ENCODE measurements at regions not wholly inside any gene's neighbourhood (a gene's known extent, or its start where the extent isn't known, plus 50 kb on each side); places are given as distances from the start of the nearest gene placed in this dataset.
A peak's percentile ranks its signal among the peaks of the same experiment; 100 is the strongest.
"Not testable (repeated sequence)": the region's sequence is repeated elsewhere in the genome, so short reads cannot be mapped to it uniquely, and the experiment has no call there.

GRCh38 chr19:27844261-27844660 is 1368.7 kb downstream of the UQCRFS1 start:
- Mint-ChIP-seq H3K27me3 (ENCODE audit: low read depth) (no peaks in the 10 kb centered on the region), H3K27ac (no peak overlapping the region), H3K36me3 (ENCODE audit: low read depth) (no peaks in the 10 kb centered on the region), H3K9me3 (peaks cover 71% of the 10 kb centered on the region), H3K4me3 (no peak overlapping the region), H3K4me1 (ENCODE audit: low read depth) (no peaks in the 10 kb centered on the region)

- Mint-ChIP-seq H3K9me3 (peaks cover 72% of the 10 kb centered on the region), H3K36me3 (ENCODE audit: low read depth) (no peaks in the 10 kb centered on the region)
Observed at GRCh38 chr19:27843861-27844260, 1369.1 kb downstream of the UQCRFS1 start.

GRCh38 chr19:27833031-27833430 is 1379.9 kb downstream of the UQCRFS1 start:
- H3K9me3 Mint-ChIP-seq: peaks cover 31% of the 10 kb centered on the region
- no peaks in the 10 kb centered on the region for H3K27me3 Mint-ChIP-seq (ENCODE audit: low read depth)
- no peak overlapping the region for H3K27ac Mint-ChIP-seq
- no peaks in the 10 kb centered on the region for H3K4me1 Mint-ChIP-seq (ENCODE audit: low read depth)
- H3K4me3 Mint-ChIP-seq: no peak overlapping the region
- peaks cover 1% of the 10 kb centered on the region for H3K36me3 Mint-ChIP-seq (ENCODE audit: low read depth)

More at GRCh38 chr19:27843861-27844260, 1369.1 kb downstream of the UQCRFS1 start:
- Mint-ChIP-seq H3K4me3 (no peak overlapping the region), H3K4me1 (ENCODE audit: low read depth) (no peaks in the 10 kb centered on the region), H3K27ac (no peak overlapping the region), H3K27me3 (ENCODE audit: low read depth) (no peaks in the 10 kb centered on the region)

- Mint-ChIP-seq H3K27me3 (ENCODE audit: low read depth) (no peaks in the 10 kb centered on the region), H3K9me3 (peaks cover 41% of the 10 kb centered on the region), H3K4me3 (no peak overlapping the region), H3K27ac (no peak overlapping the region), H3K4me1 (ENCODE audit: low read depth) (no peaks in the 10 kb centered on the region), H3K36me3 (ENCODE audit: low read depth) (peaks cover 1% of the 10 kb centered on the region)
Observed at GRCh38 chr19:27828829-27829228, 1384.1 kb downstream of the UQCRFS1 start.

- H3K36me3 Mint-ChIP-seq (ENCODE audit: low read depth): peaks cover under 1% of the 10 kb centered on the region
- H3K9me3 Mint-ChIP-seq: peaks cover 45% of the 10 kb centered on the region
- H3K27me3 Mint-ChIP-seq (ENCODE audit: low read depth): no peaks in the 10 kb centered on the region
- no peaks in the 10 kb centered on the region for H3K4me1 Mint-ChIP-seq (ENCODE audit: low read depth)
- no peak overlapping the region for H3K27ac Mint-ChIP-seq
- H3K4me3 Mint-ChIP-seq: no peak overlapping the region
Observed at GRCh38 chr19:27824108-27824507, 1388.8 kb downstream of the UQCRFS1 start.

- H3K9me3 Mint-ChIP-seq: peaks cover 51% of the 10 kb centered on the region
- no peak overlapping the region for H3K27ac Mint-ChIP-seq
- no peak overlapping the region for H3K4me3 Mint-ChIP-seq
- no peaks in the 10 kb centered on the region for H3K4me1 Mint-ChIP-seq (ENCODE audit: low read depth)
- no peaks in the 10 kb centered on the region for H3K36me3 Mint-ChIP-seq (ENCODE audit: low read depth)
- no peaks in the 10 kb centered on the region for H3K27me3 Mint-ChIP-seq (ENCODE audit: low read depth)
Observed at GRCh38 chr19:27822336-27822735, 1390.6 kb downstream of the UQCRFS1 start.

GRCh38 chr19:27821418-27822018 is 1391.4 kb downstream of the UQCRFS1 start:
- Mint-ChIP-seq H3K4me3 (no peak overlapping the region), H3K4me1 (ENCODE audit: low read depth) (no peaks in the 10 kb centered on the region), H3K36me3 (ENCODE audit: low read depth) (no peaks in the 10 kb centered on the region), H3K27ac (no peak overlapping the region), H3K27me3 (ENCODE audit: low read depth) (no peaks in the 10 kb centered on the region), H3K9me3 (peaks cover 51% of the 10 kb centered on the region)

GRCh38 chr19:27815985-27816384 is 1397.0 kb downstream of the UQCRFS1 start:
- Mint-ChIP-seq H3K27ac (no peak overlapping the region), H3K36me3 (ENCODE audit: low read depth) (no peaks in the 10 kb centered on the region), H3K27me3 (ENCODE audit: low read depth) (no peaks in the 10 kb centered on the region), H3K4me1 (ENCODE audit: low read depth) (no peaks in the 10 kb centered on the region), H3K9me3 (peaks cover 39% of the 10 kb centered on the region), H3K4me3 (no peak overlapping the region)

GRCh38 chr19:27814834-27815233 is 1398.1 kb downstream of the UQCRFS1 start:
- H3K27ac Mint-ChIP-seq: not testable (repeated sequence)

GRCh38 chr19:27814274-27814673 is 1398.7 kb downstream of the UQCRFS1 start:
- not testable (repeated sequence) for H3K27me3 Mint-ChIP-seq (ENCODE audit: low read depth); H3K4me3 Mint-ChIP-seq; H3K27ac Mint-ChIP-seq; H3K36me3 Mint-ChIP-seq (ENCODE audit: low read depth); H3K4me1 Mint-ChIP-seq (ENCODE audit: low read depth)
- peaks cover 36% of the 10 kb centered on the region for H3K9me3 Mint-ChIP-seq

More at GRCh38 chr19:27814834-27815233, 1398.1 kb downstream of the UQCRFS1 start:
- H3K27me3 Mint-ChIP-seq (ENCODE audit: low read depth); H3K36me3 Mint-ChIP-seq (ENCODE audit: low read depth); H3K4me3 Mint-ChIP-seq; H3K4me1 Mint-ChIP-seq (ENCODE audit: low read depth): not testable (repeated sequence)
- H3K9me3 Mint-ChIP-seq: peaks cover 36% of the 10 kb centered on the region

- Mint-ChIP-seq H3K27ac (no peak overlapping the region), H3K36me3 (ENCODE audit: low read depth) (peaks cover 10% of the 10 kb centered on the region), H3K4me1 (ENCODE audit: low read depth) (no peaks in the 10 kb centered on the region), H3K9me3 (no peaks in the 10 kb centered on the region), H3K27me3 (ENCODE audit: low read depth) (no peaks in the 10 kb centered on the region), H3K4me3 (no peak overlapping the region)
Observed at GRCh38 chr19:27806471-27807070, 1406.4 kb downstream of the UQCRFS1 start.

GRCh38 chr19:27805848-27806247 is 1407.1 kb downstream of the UQCRFS1 start:
- Mint-ChIP-seq H3K4me1 (ENCODE audit: low read depth) (no peaks in the 10 kb centered on the region), H3K27ac (no peak overlapping the region), H3K36me3 (ENCODE audit: low read depth) (peaks cover 14% of the 10 kb centered on the region), H3K4me3 (no peak overlapping the region), H3K27me3 (ENCODE audit: low read depth) (no peaks in the 10 kb centered on the region), H3K9me3 (no peaks in the 10 kb centered on the region)

- H3K27ac Mint-ChIP-seq; H3K27me3 Mint-ChIP-seq (ENCODE audit: low read depth); H3K4me3 Mint-ChIP-seq; H3K4me1 Mint-ChIP-seq (ENCODE audit: low read depth); H3K9me3 Mint-ChIP-seq: not testable (repeated sequence)
- peaks cover 32% of the 10 kb centered on the region for H3K36me3 Mint-ChIP-seq (ENCODE audit: low read depth)
Observed at GRCh38 chr19:27802293-27802692, 1410.7 kb downstream of the UQCRFS1 start.

GRCh38 chr19:27796540-27796939 is 1416.4 kb downstream of the UQCRFS1 start:
- no peak overlapping the region for H3K4me3 Mint-ChIP-seq
- H3K27ac Mint-ChIP-seq: no peak overlapping the region

GRCh38 chr19:27796073-27796472 is 1416.9 kb downstream of the UQCRFS1 start:
- no peak overlapping the region for H3K27ac Mint-ChIP-seq
- H3K27me3 Mint-ChIP-seq (ENCODE audit: low read depth): no peaks in the 10 kb centered on the region
- peaks cover 16% of the 10 kb centered on the region for H3K4me1 Mint-ChIP-seq (ENCODE audit: low read depth)
- no peaks in the 10 kb centered on the region for H3K9me3 Mint-ChIP-seq
- peak overlapping the region; percentile 28 for H3K4me3 Mint-ChIP-seq
- peaks cover 24% of the 10 kb centered on the region for H3K36me3 Mint-ChIP-seq (ENCODE audit: low read depth)

More at GRCh38 chr19:27796540-27796939, 1416.4 kb downstream of the UQCRFS1 start:
- no peaks in the 10 kb centered on the region for H3K9me3 Mint-ChIP-seq
- peaks cover 16% of the 10 kb centered on the region for H3K4me1 Mint-ChIP-seq (ENCODE audit: low read depth)
- peaks cover 26% of the 10 kb centered on the region for H3K36me3 Mint-ChIP-seq (ENCODE audit: low read depth)
- no peaks in the 10 kb centered on the region for H3K27me3 Mint-ChIP-seq (ENCODE audit: low read depth)
